NCI-H82 (cell line): ENCODE measurements at regions not wholly inside any gene's neighbourhood (a gene's known extent, or its start where the extent isn't known, plus 50 kb on each side); places are given as distances from the start of the nearest gene placed in this dataset.
"Not testable (repeated sequence)": the region's sequence is repeated elsewhere in the genome, so short reads cannot be mapped to it uniquely, and the experiment has no call there.

Experiments
- DNase-seq: peaks from one replicate; lab custom pipeline; 2025; lab: John Stamatoyannopoulos, UW

GRCh38 chr11:81286959-81287358 is 1446.7 kb downstream of the FAM181B start:
- no peak for DNase-seq

GRCh38 chr11:81286550-81286949 is 1447.1 kb downstream of the FAM181B start:
- no peak for DNase-seq

GRCh38 chr11:81280228-81280627 is 1453.4 kb downstream of the FAM181B start:
- DNase-seq, result peak; percentile 68

- peak; percentile 88 for DNase-seq
Measured at GRCh38 chr11:81278991-81279390, 1454.7 kb downstream of the FAM181B start.

- no peak for DNase-seq
Measured at GRCh38 chr11:81270686-81271085, 1463.0 kb downstream of the FAM181B start.

GRCh38 chr11:81267246-81267645 is 1466.4 kb downstream of the FAM181B start:
- peak; percentile 74 for DNase-seq

GRCh38 chr11:81259471-81259870 is 1474.2 kb downstream of the FAM181B start:
- DNase-seq, result no peak

- DNase-seq, result no peak
Measured at GRCh38 chr11:81255895-81256294, 1477.8 kb downstream of the FAM181B start.

- DNase-seq, result no peak
Measured at GRCh38 chr11:81253244-81253643, 1480.4 kb downstream of the FAM181B start.

GRCh38 chr11:81246941-81247340 is 1486.7 kb downstream of the FAM181B start:
- no peak for DNase-seq

- DNase-seq, result no peak
Measured at GRCh38 chr11:81245791-81246190, 1487.9 kb downstream of the FAM181B start.

GRCh38 chr11:81241672-81242275 is 1491.9 kb downstream of the FAM181B start:
- DNase-seq, result no peak

- peak; percentile 79 for DNase-seq
Measured at GRCh38 chr11:81237139-81237538, 1496.5 kb downstream of the FAM181B start.

- DNase-seq, result not testable (repeated sequence)
Measured at GRCh38 chr11:81227409-81227808, 1506.3 kb downstream of the FAM181B start.

- DNase-seq, result no peak
Measured at GRCh38 chr11:81224396-81224795, 1509.3 kb downstream of the FAM181B start.

GRCh38 chr11:81222491-81222890 is 1511.2 kb downstream of the FAM181B start:
- peak; percentile 84 for DNase-seq

- no peak for DNase-seq
Measured at GRCh38 chr11:81220146-81220895, 1513.3 kb downstream of the FAM181B start.

GRCh38 chr11:81219661-81220060 is 1514.0 kb downstream of the FAM181B start:
- no peak for DNase-seq

GRCh38 chr11:81218440-81218839 is 1515.2 kb downstream of the FAM181B start:
- DNase-seq, result no peak

- no peak for DNase-seq
Measured at GRCh38 chr11:81211050-81211449, 1522.6 kb downstream of the FAM181B start.

GRCh38 chr11:81207421-81208054 is 1526.1 kb downstream of the FAM181B start:
- no peak for DNase-seq

GRCh38 chr11:81203876-81204275 is 1529.8 kb downstream of the FAM181B start:
- DNase-seq, result no peak

GRCh38 chr11:81197396-81197795 is 1536.3 kb downstream of the FAM181B start:
- DNase-seq, result no peak
